ENCODE measurements at regions not wholly inside any gene's neighbourhood (a gene's known extent, or its start where the extent isn't known, plus 50 kb on each side); places are given as distances from the start of the nearest gene placed in this dataset.

DNA sequence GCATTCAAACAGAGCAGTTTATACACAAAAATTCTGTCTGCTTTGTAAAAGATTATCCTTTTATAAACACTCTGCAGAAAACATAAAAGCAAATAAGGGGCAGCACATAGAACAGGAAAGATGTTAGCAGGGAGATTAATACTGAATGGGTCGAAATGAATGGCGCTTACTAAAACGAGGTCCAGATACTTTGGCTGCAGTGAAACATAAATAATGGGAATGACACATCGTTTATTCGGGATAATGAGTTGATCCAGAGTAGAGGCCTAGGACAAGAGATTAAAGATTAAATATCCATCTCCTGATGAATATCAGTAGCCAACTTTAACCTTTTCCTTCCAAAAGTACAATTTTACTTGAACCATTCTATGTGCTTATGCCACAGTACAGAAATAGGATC lies 54.4 kb upstream of the PROX1 start:
- DNase-seq (ENCODE audit: low read depth): no peak
- TF ChIP-seq, protein P1, sequence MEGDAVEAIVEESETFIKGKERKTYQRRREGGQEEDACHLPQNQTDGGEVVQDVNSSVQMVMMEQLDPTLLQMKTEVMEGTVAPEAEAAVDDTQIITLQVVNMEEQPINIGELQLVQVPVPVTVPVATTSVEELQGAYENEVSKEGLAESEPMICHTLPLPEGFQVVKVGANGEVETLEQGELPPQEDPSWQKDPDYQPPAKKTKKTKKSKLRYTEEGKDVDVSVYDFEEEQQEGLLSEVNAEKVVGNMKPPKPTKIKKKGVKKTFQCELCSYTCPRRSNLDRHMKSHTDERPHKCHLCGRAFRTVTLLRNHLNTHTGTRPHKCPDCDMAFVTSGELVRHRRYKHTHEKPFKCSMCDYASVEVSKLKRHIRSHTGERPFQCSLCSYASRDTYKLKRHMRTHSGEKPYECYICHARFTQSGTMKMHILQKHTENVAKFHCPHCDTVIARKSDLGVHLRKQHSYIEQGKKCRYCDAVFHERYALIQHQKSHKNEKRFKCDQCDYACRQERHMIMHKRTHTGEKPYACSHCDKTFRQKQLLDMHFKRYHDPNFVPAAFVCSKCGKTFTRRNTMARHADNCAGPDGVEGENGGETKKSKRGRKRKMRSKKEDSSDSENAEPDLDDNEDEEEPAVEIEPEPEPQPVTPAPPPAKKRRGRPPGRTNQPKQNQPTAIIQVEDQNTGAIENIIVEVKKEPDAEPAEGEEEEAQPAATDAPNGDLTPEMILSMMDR (IDR thresholded peaks at IDR 0.05; ENCODE audit: insufficient read depth, low read depth, low read length, missing control alignments): no peak
- no peak overlapping the region for H3K4me3 ChIP-seq (ENCODE audit: low read depth, low read length)

DNA sequence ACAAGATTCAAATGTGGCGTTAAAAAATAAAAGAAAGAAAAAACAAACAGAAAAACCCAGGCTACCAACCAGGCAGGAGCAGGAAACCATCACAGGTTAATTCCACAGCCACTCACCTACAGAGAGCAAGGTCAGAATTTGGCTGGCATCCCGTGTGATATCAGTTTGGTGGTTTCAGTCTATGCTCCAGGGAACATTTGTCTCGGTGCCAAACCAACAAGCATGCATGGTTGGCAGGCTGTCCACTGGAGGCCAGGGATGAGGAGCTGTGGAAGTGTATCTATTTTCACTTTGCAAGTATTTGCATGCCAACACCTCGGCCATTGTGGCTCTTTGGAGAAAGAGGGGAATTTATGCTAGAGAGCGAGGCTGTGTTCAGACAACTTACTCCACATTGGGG lies 53.1 kb upstream of the PROX1 start:
- no peak for DNase-seq (ENCODE audit: low read depth)
- TF ChIP-seq, protein P1 (IDR thresholded peaks at IDR 0.05; ENCODE audit: insufficient read depth, low read depth, low read length, missing control alignments): no peak

DNA sequence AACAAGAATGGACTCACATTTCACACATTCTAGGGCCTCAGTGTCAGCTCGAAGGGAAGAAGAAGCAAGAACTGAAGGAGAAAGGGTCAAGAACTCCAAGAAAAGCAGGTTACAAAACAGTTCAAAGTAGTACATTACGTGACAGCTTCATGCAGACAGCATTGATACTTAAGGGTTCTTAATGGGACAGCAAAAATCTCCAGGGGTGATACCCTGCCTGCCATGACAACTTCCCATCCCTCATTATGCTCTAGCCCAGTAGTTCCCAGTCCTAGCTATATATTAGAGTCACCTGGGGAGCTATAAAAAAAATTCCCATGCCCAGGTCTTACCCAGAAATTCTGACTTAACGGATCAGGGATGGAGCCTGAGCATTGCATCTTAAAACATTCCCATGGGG lies 51.2 kb upstream of the PROX1 start:
- TF ChIP-seq, protein P1 (IDR thresholded peaks at IDR 0.05; ENCODE audit: insufficient read depth, low read depth, low read length, missing control alignments): no peak
- DNase-seq (ENCODE audit: low read depth): no peak
- no peak overlapping the region for H3K4me3 ChIP-seq (ENCODE audit: low read depth, low read length)

More for the DNA sequence above, 53.1 kb upstream of the PROX1 start:
- H3K4me3 ChIP-seq (ENCODE audit: low read depth, low read length): no peak overlapping the region

All from GM12865 (cell line).